ENCODE measurements at regions not wholly inside any gene's neighbourhood (a gene's known extent, or its start where the extent isn't known, plus 50 kb on each side); places are given as distances from the start of the nearest gene placed in this dataset.

GRCh38 chr11:21711341-21711740, 481.5 kb upstream of the ANO5 start:
- no peak for TF ChIP-seq CTCF (IDR thresholded peaks at IDR 0.05)
- no peak for TF ChIP-seq POLR2A (IDR thresholded peaks at IDR 0.05)

Data from body of pancreas (tissue), 4 donors.